Ectodermal cell (in vitro differentiated cells): ENCODE measurements at regions not wholly inside any gene's neighbourhood (a gene's known extent, or its start where the extent isn't known, plus 50 kb on each side); places are given as distances from the start of the nearest gene placed in this dataset.
"Not testable (repeated sequence)": the region's sequence is repeated elsewhere in the genome, so short reads cannot be mapped to it uniquely, and the experiment has no call there.

ENCODE experiments used
- H3K27ac ChIP-seq: 2 replicates; pipeline ENCODE4 v1.7.0; 2013; ENCODE audit warnings: mild to moderate bottlenecking, low read depth, low read length; ENCODE audit not compliant: insufficient read depth, poor library complexity, severe bottlenecking
- H3K27me3 ChIP-seq: 2 replicates; pipeline ENCODE4 v1.7.0; 2013; ENCODE audit warnings: mild to moderate bottlenecking, low read length; ENCODE audit not compliant: insufficient read depth, control insufficient read depth, poor library complexity, severe bottlenecking
- H3K36me3 ChIP-seq: one replicate; pipeline ENCODE4 v1.7.0; 2013; ENCODE audit warnings: low read length; ENCODE audit not compliant: control insufficient read depth, insufficient read depth
- H3K4me1 ChIP-seq: one replicate; pipeline ENCODE4 v1.7.0; 2013; ENCODE audit warnings: low read length; ENCODE audit not compliant: control insufficient read depth, insufficient read depth
- H3K4me3 ChIP-seq: 2 replicates; pipeline ENCODE4 v1.7.0; 2013; ENCODE audit warnings: low read depth, low read length, control low read depth; ENCODE audit not compliant: insufficient read depth
- H3K9me3 ChIP-seq: 2 replicates; pipeline ENCODE4 v1.7.0; 2013; ENCODE audit warnings: mild to moderate bottlenecking, low read length, moderate library complexity; ENCODE audit not compliant: control insufficient read depth
- WGBS, 2 experiments: methylation state at CpG; one replicate each; pipeline ENCODE4 v1.1.7; 2013; ENCODE audit warnings: missing lambda C conversion rate in 2 of 2; 5-methylcytosine and 5-hydroxymethylcytosine counted together

- no peak overlapping the region for H3K4me3 ChIP-seq
- WGBS, 2 experiments = 96 to 97% methylated on average over 4 of the region's 4 CpGs
- no peaks in the 10 kb centered on the region for H3K27me3 ChIP-seq
- H3K27ac ChIP-seq = no peak overlapping the region
- H3K4me1 ChIP-seq = no peaks in the 10 kb centered on the region
- H3K36me3 ChIP-seq = no peaks in the 10 kb centered on the region
- H3K9me3 ChIP-seq = no peaks in the 10 kb centered on the region
Observed at GRCh38 chr5:34436761-34437501, 219.2 kb upstream of the RAI14 start.

GRCh38 chr5:34439601-34440000 lies 216.5 kb upstream of the RAI14 start:
- no peaks in the 10 kb centered on the region for H3K4me1 ChIP-seq
- H3K9me3 ChIP-seq = no peaks in the 10 kb centered on the region
- no peak overlapping the region for H3K27ac ChIP-seq
- WGBS, 2 experiments = 79 to 85% methylated on average over 7 of the region's 7 CpGs
- H3K4me3 ChIP-seq = no peak overlapping the region
- no peaks in the 10 kb centered on the region for H3K36me3 ChIP-seq
- no peaks in the 10 kb centered on the region for H3K27me3 ChIP-seq

- not testable (repeated sequence) for H3K4me3 ChIP-seq, H3K9me3 ChIP-seq, H3K27ac ChIP-seq, H3K27me3 ChIP-seq, H3K4me1 ChIP-seq, H3K36me3 ChIP-seq
- WGBS, 2 experiments = 100% methylated on average over 1 of the region's 1 CpG; no CpG with 5 or more reads in 1 of the 2 experiments
Observed at GRCh38 chr5:34441767-34442166, 214.4 kb upstream of the RAI14 start.

- Histone ChIP-seq H3K9me3 (no peaks in the 10 kb centered on the region), H3K27ac (no peak overlapping the region), H3K36me3 (no peaks in the 10 kb centered on the region), H3K4me1 (no peaks in the 10 kb centered on the region), H3K4me3 (no peak overlapping the region), H3K27me3 (no peaks in the 10 kb centered on the region)
- 48 to 52% methylated on average over 3 of the region's 3 CpGs for WGBS, 2 experiments
Observed at GRCh38 chr5:34447424-34447823, 208.7 kb upstream of the RAI14 start.

- Histone ChIP-seq H3K36me3 (no peaks in the 10 kb centered on the region), H3K27ac (no peak overlapping the region), H3K4me3 (no peak overlapping the region), H3K9me3 (no peaks in the 10 kb centered on the region), H3K27me3 (no peaks in the 10 kb centered on the region), H3K4me1 (no peaks in the 10 kb centered on the region)
- 68 to 79% methylated on average over 2 to 3 of the region's 3 CpGs for WGBS, 2 experiments
Observed at GRCh38 chr5:34449639-34450038, 206.5 kb upstream of the RAI14 start.

GRCh38 chr5:34450338-34450737 lies 205.8 kb upstream of the RAI14 start:
- WGBS, 2 experiments = 88 to 92% methylated on average over 2 of the region's 2 CpGs
- Histone ChIP-seq H3K4me3 (no peak overlapping the region), H3K9me3 (no peaks in the 10 kb centered on the region), H3K27ac (no peak overlapping the region), H3K36me3 (no peaks in the 10 kb centered on the region), H3K4me1 (no peaks in the 10 kb centered on the region), H3K27me3 (no peaks in the 10 kb centered on the region)

GRCh38 chr5:34452170-34452828 lies 203.8 kb upstream of the RAI14 start:
- WGBS, 2 experiments = 40 to 42% methylated on average over 5 to 6 of the region's 7 CpGs
- no peaks in the 10 kb centered on the region for H3K27me3 ChIP-seq
- no peaks in the 10 kb centered on the region for H3K4me1 ChIP-seq
- no peak overlapping the region for H3K27ac ChIP-seq
- H3K36me3 ChIP-seq = no peaks in the 10 kb centered on the region
- H3K9me3 ChIP-seq = no peaks in the 10 kb centered on the region
- no peak overlapping the region for H3K4me3 ChIP-seq

GRCh38 chr5:34455098-34455497 lies 201.0 kb upstream of the RAI14 start:
- 94 to 95% methylated on average over 3 of the region's 3 CpGs for WGBS, 2 experiments
- H3K27ac ChIP-seq = no peak overlapping the region
- H3K27me3 ChIP-seq = no peaks in the 10 kb centered on the region
- no peaks in the 10 kb centered on the region for H3K4me1 ChIP-seq
- H3K9me3 ChIP-seq = no peaks in the 10 kb centered on the region
- no peak overlapping the region for H3K4me3 ChIP-seq
- no peaks in the 10 kb centered on the region for H3K36me3 ChIP-seq

GRCh38 chr5:34459908-34460307 lies 196.2 kb upstream of the RAI14 start:
- Histone ChIP-seq H3K36me3 (no peaks in the 10 kb centered on the region), H3K27ac (no peak overlapping the region), H3K27me3 (no peaks in the 10 kb centered on the region), H3K4me3 (no peak overlapping the region), H3K9me3 (no peaks in the 10 kb centered on the region), H3K4me1 (no peaks in the 10 kb centered on the region)
- WGBS, 2 experiments = 59 to 64% methylated on average over 2 of the region's 3 CpGs

GRCh38 chr5:34460496-34460895 lies 195.6 kb upstream of the RAI14 start:
- Histone ChIP-seq H3K4me1 (no peaks in the 10 kb centered on the region), H3K36me3 (no peaks in the 10 kb centered on the region), H3K27me3 (no peaks in the 10 kb centered on the region), H3K27ac (no peak overlapping the region), H3K4me3 (no peak overlapping the region), H3K9me3 (no peaks in the 10 kb centered on the region)
- WGBS, 2 experiments = 50% methylated on average over 1 of the region's 1 CpG; no CpG with 5 or more reads in 1 of the 2 experiments
